ENCODE measurements at regions not wholly inside any gene's neighbourhood (a gene's known extent, or its start where the extent isn't known, plus 50 kb on each side); places are given as distances from the start of the nearest gene placed in this dataset.
A peak's percentile ranks its signal among the peaks of the same experiment; 100 is the strongest.

DNA sequence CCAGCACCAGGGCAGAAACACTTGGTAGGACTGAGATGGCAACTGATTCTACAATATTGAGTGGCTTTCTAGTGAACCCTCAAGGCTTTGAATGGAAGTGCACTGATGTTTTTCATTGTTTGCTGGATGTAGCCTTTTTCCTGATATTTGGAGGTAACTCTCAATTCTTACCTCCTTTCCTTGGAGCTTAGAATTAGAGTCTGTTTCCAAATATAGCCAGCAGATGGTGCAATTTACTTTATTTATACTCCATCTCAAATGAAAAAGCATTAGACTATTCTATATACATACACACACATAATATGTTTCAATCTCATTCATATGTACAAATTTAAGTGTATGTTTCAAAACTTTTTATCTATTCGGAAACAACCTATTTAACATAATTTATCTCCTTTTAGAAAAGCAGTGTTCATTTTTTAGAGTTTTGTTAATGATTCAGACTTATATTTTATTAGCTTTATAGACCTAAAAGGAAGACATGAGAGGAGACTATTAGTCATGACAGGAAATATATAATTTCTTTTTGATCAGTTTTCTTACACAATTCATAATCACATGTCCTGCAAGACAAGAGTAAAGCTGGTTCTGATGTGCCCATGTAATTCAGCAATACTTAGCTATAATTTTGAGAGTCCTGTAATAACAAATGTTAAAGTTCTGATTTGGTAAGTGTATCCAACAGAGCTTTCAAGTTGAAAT lies 124.8 kb downstream of the NUP35 start:
- Histone ChIP-seq H3K9ac (ENCODE audit: low read length) (no peak overlapping the region), H3K4me3 (ENCODE audit: low read length) (no peak overlapping the region), H3K36me3 (ENCODE audit: control insufficient read depth, insufficient read depth, low read length, severe bottlenecking) (no peaks in the 10 kb centered on the region), H3K9me3 (ENCODE audit: control insufficient read depth, low read length) (no peaks in the 10 kb centered on the region), H3K27me3 (replicated peaks; ENCODE audit: control insufficient read depth, insufficient read depth, low read length) (no peaks in the 10 kb centered on the region), H3K4me1 (ENCODE audit: control insufficient read depth, insufficient read depth, low read length) (no peaks in the 10 kb centered on the region)
- DNase-seq (ENCODE audit: low read depth) = peak; percentile 72

DNA sequence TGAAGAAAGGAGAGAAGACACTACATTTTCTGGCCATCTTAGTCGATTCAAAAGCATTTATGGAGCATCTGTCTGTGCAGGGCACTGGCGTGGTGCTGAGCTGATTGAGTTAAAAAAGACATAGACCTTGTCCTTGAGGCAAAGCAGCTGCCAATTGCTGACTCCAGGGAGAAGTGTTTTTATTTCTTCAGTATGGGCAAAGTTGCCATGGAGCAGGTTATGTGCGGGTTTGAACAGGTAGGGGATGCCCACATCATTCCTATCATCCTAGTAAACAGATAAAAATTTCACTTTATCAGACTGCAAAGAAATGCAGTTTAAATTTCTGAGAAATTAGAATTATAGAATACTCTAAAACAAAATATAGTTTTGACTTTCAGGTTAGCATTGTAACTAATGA lies 125.8 kb downstream of the NUP35 start:
- no peak for DNase-seq (ENCODE audit: low read depth)
- no peaks in the 10 kb centered on the region for H3K27me3 ChIP-seq (replicated peaks; ENCODE audit: control insufficient read depth, insufficient read depth, low read length)
- H3K9me3 ChIP-seq (ENCODE audit: control insufficient read depth, low read length) = no peaks in the 10 kb centered on the region
- no peaks in the 10 kb centered on the region for H3K4me1 ChIP-seq (ENCODE audit: control insufficient read depth, insufficient read depth, low read length)
- no peak overlapping the region for H3K4me3 ChIP-seq (ENCODE audit: low read length)
- H3K9ac ChIP-seq (ENCODE audit: low read length) = no peak overlapping the region
- H3K36me3 ChIP-seq (ENCODE audit: control insufficient read depth, insufficient read depth, low read length, severe bottlenecking) = no peaks in the 10 kb centered on the region

- DNase-seq (ENCODE audit: low read depth) = no peak
- H3K36me3 ChIP-seq (ENCODE audit: control insufficient read depth, insufficient read depth, low read length, severe bottlenecking) = no peaks in the 10 kb centered on the region
- no peak overlapping the region for H3K9ac ChIP-seq (ENCODE audit: low read length)
- H3K4me1 ChIP-seq (ENCODE audit: control insufficient read depth, insufficient read depth, low read length) = no peaks in the 10 kb centered on the region
- H3K27me3 ChIP-seq (replicated peaks; ENCODE audit: control insufficient read depth, insufficient read depth, low read length) = no peaks in the 10 kb centered on the region
- no peak overlapping the region for H3K4me3 ChIP-seq (ENCODE audit: low read length)
- H3K9me3 ChIP-seq (ENCODE audit: control insufficient read depth, low read length) = no peaks in the 10 kb centered on the region
Measured at GRCh38 chr2:183250472-183250871, 126.2 kb downstream of the NUP35 start.

GRCh38 chr2:183253441-183254130 lies 129.3 kb downstream of the NUP35 start:
- H3K36me3 ChIP-seq (ENCODE audit: control insufficient read depth, insufficient read depth, low read length, severe bottlenecking) = no peaks in the 10 kb centered on the region

GRCh38 chr2:183255411-183255810 lies 131.2 kb downstream of the NUP35 start:
- Histone ChIP-seq H3K9me3 (ENCODE audit: control insufficient read depth, low read length) (no peaks in the 10 kb centered on the region), H3K36me3 (ENCODE audit: control insufficient read depth, insufficient read depth, low read length, severe bottlenecking) (no peaks in the 10 kb centered on the region), H3K9ac (ENCODE audit: low read length) (no peak overlapping the region), H3K27me3 (replicated peaks; ENCODE audit: control insufficient read depth, insufficient read depth, low read length) (no peaks in the 10 kb centered on the region), H3K4me3 (ENCODE audit: low read length) (no peak overlapping the region), H3K4me1 (ENCODE audit: control insufficient read depth, insufficient read depth, low read length) (no peaks in the 10 kb centered on the region)
- no peak for DNase-seq (ENCODE audit: low read depth)

More at GRCh38 chr2:183253441-183254130, 129.3 kb downstream of the NUP35 start:
- no peaks in the 10 kb centered on the region for H3K27me3 ChIP-seq (replicated peaks; ENCODE audit: control insufficient read depth, insufficient read depth, low read length)
- H3K9me3 ChIP-seq (ENCODE audit: control insufficient read depth, low read length) = no peaks in the 10 kb centered on the region
- no peak for DNase-seq (ENCODE audit: low read depth)
- H3K4me1 ChIP-seq (ENCODE audit: control insufficient read depth, insufficient read depth, low read length) = no peaks in the 10 kb centered on the region
- no peak overlapping the region for H3K4me3 ChIP-seq (ENCODE audit: low read length)
- no peak overlapping the region for H3K9ac ChIP-seq (ENCODE audit: low read length)

- no peaks in the 10 kb centered on the region for H3K36me3 ChIP-seq (ENCODE audit: control insufficient read depth, insufficient read depth, low read length, severe bottlenecking)
- DNase-seq (ENCODE audit: low read depth) = no peak
- H3K9me3 ChIP-seq (ENCODE audit: control insufficient read depth, low read length) = no peaks in the 10 kb centered on the region
- no peaks in the 10 kb centered on the region for H3K4me1 ChIP-seq (ENCODE audit: control insufficient read depth, insufficient read depth, low read length)
- no peak overlapping the region for H3K9ac ChIP-seq (ENCODE audit: low read length)
- H3K27me3 ChIP-seq (replicated peaks; ENCODE audit: control insufficient read depth, insufficient read depth, low read length) = no peaks in the 10 kb centered on the region
- H3K4me3 ChIP-seq (ENCODE audit: low read length) = no peak overlapping the region
Measured at GRCh38 chr2:183259921-183260320, 135.7 kb downstream of the NUP35 start.

GRCh38 chr2:183260527-183260926 lies 136.3 kb downstream of the NUP35 start:
- no peaks in the 10 kb centered on the region for H3K9me3 ChIP-seq (ENCODE audit: control insufficient read depth, low read length)
- no peaks in the 10 kb centered on the region for H3K4me1 ChIP-seq (ENCODE audit: control insufficient read depth, insufficient read depth, low read length)
- no peak for DNase-seq (ENCODE audit: low read depth)
- no peak overlapping the region for H3K9ac ChIP-seq (ENCODE audit: low read length)
- H3K4me3 ChIP-seq (ENCODE audit: low read length) = no peak overlapping the region
- H3K36me3 ChIP-seq (ENCODE audit: control insufficient read depth, insufficient read depth, low read length, severe bottlenecking) = no peaks in the 10 kb centered on the region
- H3K27me3 ChIP-seq (replicated peaks; ENCODE audit: control insufficient read depth, insufficient read depth, low read length) = no peaks in the 10 kb centered on the region

GRCh38 chr2:183264890-183265535 lies 140.8 kb downstream of the NUP35 start:
- no peaks in the 10 kb centered on the region for H3K36me3 ChIP-seq (ENCODE audit: control insufficient read depth, insufficient read depth, low read length, severe bottlenecking)
- no peak overlapping the region for H3K9ac ChIP-seq (ENCODE audit: low read length)
- peaks cover 3% of the 10 kb centered on the region for H3K9me3 ChIP-seq (ENCODE audit: control insufficient read depth, low read length)
- no peak for DNase-seq (ENCODE audit: low read depth)
- H3K4me1 ChIP-seq (ENCODE audit: control insufficient read depth, insufficient read depth, low read length) = no peaks in the 10 kb centered on the region
- H3K27me3 ChIP-seq (replicated peaks; ENCODE audit: control insufficient read depth, insufficient read depth, low read length) = no peaks in the 10 kb centered on the region
- no peak overlapping the region for H3K4me3 ChIP-seq (ENCODE audit: low read length)

DNA sequence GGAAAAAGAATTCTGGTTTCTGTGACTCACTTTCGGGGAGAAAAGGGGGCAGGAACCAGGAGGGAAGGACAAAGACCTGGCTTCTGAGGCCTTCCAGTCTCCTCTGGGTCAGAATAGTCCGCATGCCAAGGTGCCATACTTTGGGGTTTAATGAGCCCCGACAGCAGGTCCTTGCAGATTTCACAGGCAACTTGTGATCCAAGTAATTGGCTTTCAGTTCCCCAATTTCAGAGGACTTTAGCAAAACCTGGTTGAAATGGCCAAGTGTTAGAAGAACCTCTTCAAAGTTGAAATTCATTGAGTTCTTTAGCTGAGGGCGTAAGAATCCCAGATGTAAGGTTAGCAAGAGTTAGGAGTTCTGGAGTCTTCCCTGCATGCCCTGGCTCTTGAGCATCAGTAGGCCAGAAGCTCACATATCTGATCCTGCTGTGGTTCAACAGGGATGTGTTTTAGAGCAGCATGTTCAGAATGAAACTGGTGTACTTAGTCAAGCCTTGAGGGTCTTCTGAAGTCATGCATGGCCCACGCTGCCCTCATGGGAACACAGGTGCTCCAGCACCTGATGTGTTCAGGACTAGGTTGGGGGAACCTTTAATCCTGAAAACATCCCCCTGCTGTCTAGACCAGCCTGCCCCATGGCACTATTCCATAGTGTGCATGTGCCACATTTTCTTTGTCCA lies 143.0 kb downstream of the NUP35 start:
- DNase-seq (ENCODE audit: low read depth) = no peak
- Histone ChIP-seq H3K9ac (ENCODE audit: low read length) (no peak overlapping the region), H3K4me1 (ENCODE audit: control insufficient read depth, insufficient read depth, low read length) (no peaks in the 10 kb centered on the region)

GRCh38 chr2:183269956-183270355 lies 145.7 kb downstream of the NUP35 start:
- no peaks in the 10 kb centered on the region for H3K36me3 ChIP-seq (ENCODE audit: control insufficient read depth, insufficient read depth, low read length, severe bottlenecking)

More for the DNA sequence above, 143.0 kb downstream of the NUP35 start:
- peaks cover 3% of the 10 kb centered on the region for H3K9me3 ChIP-seq (ENCODE audit: control insufficient read depth, low read length)
- no peaks in the 10 kb centered on the region for H3K36me3 ChIP-seq (ENCODE audit: control insufficient read depth, insufficient read depth, low read length, severe bottlenecking)
- no peaks in the 10 kb centered on the region for H3K27me3 ChIP-seq (replicated peaks; ENCODE audit: control insufficient read depth, insufficient read depth, low read length)
- no peak overlapping the region for H3K4me3 ChIP-seq (ENCODE audit: low read length)

DNA sequence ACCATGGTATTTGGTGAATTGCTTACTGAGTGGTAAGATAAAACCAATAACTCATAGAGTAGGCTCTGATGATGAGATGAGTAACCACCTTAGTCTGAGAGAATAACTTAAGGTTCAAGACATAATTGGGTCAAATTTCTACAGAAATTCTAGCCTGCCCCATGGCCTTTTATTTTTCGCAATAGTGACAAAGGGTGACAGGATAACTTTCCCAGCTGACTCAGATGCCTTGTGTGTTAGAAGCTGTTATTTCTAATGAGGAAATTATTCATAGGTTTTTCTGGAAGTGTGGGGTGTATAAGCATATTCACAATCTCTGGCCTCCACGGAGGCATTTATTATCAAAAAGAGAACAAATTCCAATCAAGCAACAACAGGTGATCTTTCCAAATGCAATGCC lies 159.0 kb downstream of the NUP35 start:
- Histone ChIP-seq H3K36me3 (ENCODE audit: control insufficient read depth, insufficient read depth, low read length, severe bottlenecking) (no peaks in the 10 kb centered on the region), H3K4me1 (ENCODE audit: control insufficient read depth, insufficient read depth, low read length) (peaks cover 6% of the 10 kb centered on the region), H3K27me3 (replicated peaks; ENCODE audit: control insufficient read depth, insufficient read depth, low read length) (no peaks in the 10 kb centered on the region), H3K9ac (ENCODE audit: low read length) (no peak overlapping the region), H3K4me3 (ENCODE audit: low read length) (no peak overlapping the region), H3K9me3 (ENCODE audit: control insufficient read depth, low read length) (peaks cover 7% of the 10 kb centered on the region)
- DNase-seq (ENCODE audit: low read depth) = no peak

More at GRCh38 chr2:183269956-183270355, 145.7 kb downstream of the NUP35 start:
- H3K4me1 ChIP-seq (ENCODE audit: control insufficient read depth, insufficient read depth, low read length) = no peaks in the 10 kb centered on the region
- H3K4me3 ChIP-seq (ENCODE audit: low read length) = no peak overlapping the region
- no peak overlapping the region for H3K9ac ChIP-seq (ENCODE audit: low read length)
- peaks cover 3% of the 10 kb centered on the region for H3K9me3 ChIP-seq (ENCODE audit: control insufficient read depth, low read length)
- H3K27me3 ChIP-seq (replicated peaks; ENCODE audit: control insufficient read depth, insufficient read depth, low read length) = no peaks in the 10 kb centered on the region
- DNase-seq (ENCODE audit: low read depth) = peak; percentile 18

All from adipocyte (in vitro differentiated cells).